ENCODE measurements at regions not wholly inside any gene's neighbourhood (a gene's known extent, or its start where the extent isn't known, plus 50 kb on each side); places are given as distances from the start of the nearest gene placed in this dataset.
"Not testable (repeated sequence)": the region's sequence is repeated elsewhere in the genome, so short reads cannot be mapped to it uniquely, and the experiment has no call there.

DNA sequence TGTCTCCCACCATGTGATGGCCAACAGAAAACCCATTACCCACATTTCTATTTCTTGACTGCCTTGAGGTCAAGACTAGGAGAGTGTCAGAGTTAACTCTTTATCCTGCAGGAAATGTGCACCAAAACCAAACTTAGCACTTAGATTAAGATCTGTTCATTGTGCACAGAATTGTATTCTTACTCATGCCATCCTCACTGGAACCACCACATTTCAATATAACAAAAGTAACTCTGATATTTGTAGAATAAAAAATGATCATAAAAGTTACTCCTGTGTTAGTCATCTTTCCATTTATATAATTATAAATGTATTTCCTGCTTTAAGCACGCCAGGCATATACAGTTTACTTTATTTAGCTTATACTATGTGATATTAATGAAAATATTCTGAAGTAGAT is 193.0 kb upstream of the DPYD start:
- Histone ChIP-seq H3K27me3 (replicated peaks; ENCODE audit: control insufficient read depth, insufficient read depth, low read length) (no peaks in the 10 kb centered on the region), H3K36me3 (ENCODE audit: control insufficient read depth, insufficient read depth, low read length) (no peaks in the 10 kb centered on the region), H3K4me3 (replicated peaks; ENCODE audit: low read depth, low read length) (no peak overlapping the region)
- no peak for DNase-seq (ENCODE audit: extremely low read depth, insufficient read length)
- TF ChIP-seq, protein P1, sequence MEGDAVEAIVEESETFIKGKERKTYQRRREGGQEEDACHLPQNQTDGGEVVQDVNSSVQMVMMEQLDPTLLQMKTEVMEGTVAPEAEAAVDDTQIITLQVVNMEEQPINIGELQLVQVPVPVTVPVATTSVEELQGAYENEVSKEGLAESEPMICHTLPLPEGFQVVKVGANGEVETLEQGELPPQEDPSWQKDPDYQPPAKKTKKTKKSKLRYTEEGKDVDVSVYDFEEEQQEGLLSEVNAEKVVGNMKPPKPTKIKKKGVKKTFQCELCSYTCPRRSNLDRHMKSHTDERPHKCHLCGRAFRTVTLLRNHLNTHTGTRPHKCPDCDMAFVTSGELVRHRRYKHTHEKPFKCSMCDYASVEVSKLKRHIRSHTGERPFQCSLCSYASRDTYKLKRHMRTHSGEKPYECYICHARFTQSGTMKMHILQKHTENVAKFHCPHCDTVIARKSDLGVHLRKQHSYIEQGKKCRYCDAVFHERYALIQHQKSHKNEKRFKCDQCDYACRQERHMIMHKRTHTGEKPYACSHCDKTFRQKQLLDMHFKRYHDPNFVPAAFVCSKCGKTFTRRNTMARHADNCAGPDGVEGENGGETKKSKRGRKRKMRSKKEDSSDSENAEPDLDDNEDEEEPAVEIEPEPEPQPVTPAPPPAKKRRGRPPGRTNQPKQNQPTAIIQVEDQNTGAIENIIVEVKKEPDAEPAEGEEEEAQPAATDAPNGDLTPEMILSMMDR (IDR thresholded peaks at IDR 0.05; ENCODE audit: insufficient read depth, low read length, poor library complexity, severe bottlenecking) = no peak

DNA sequence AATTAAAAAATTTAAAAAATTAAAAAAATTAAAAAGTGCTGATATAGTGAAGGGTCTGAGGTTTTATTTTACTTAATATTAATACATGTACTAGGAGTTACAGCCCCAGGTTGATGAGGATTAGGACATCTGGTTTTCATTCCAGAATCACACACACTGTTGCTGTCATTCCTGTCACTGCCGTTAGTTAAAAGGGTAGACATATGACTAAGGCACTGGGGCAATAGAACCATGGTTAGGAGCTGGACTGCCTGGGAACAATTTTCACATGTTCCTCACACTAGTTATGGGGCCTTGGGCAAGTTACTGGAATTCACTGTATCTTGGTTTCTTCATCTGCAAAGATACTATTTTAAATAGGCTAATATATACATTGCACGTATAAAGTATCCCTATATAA is 191.8 kb upstream of the DPYD start:
- H3K36me3 ChIP-seq (ENCODE audit: control insufficient read depth, insufficient read depth, low read length) = no peaks in the 10 kb centered on the region
- H3K27me3 ChIP-seq (replicated peaks; ENCODE audit: control insufficient read depth, insufficient read depth, low read length) = no peaks in the 10 kb centered on the region
- TF ChIP-seq, protein P1 (IDR thresholded peaks at IDR 0.05; ENCODE audit: insufficient read depth, low read length, poor library complexity, severe bottlenecking) = no peak
- no peak overlapping the region for H3K4me3 ChIP-seq (replicated peaks; ENCODE audit: low read depth, low read length)
- no peak for DNase-seq (ENCODE audit: extremely low read depth, insufficient read length)

DNA sequence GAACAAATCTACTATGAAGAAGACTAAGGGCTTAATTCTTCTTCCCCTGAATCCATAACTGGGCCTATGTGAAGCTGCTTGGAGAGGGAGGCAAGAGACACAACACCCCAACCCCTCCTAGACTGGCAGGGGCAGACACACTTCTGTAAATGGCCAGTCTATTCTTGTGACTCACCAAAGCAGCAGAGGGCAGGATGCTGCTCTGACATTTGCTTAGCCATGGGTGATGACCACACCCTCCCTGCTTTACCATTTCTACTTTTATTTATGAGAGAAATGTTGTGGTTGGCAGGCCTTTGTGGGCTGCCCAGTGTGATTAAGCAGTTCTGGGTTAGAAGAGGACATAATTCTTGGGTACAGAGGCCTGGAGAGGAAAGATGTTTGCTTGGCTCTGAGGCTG is 189.8 kb upstream of the DPYD start:
- H3K4me3 ChIP-seq (replicated peaks; ENCODE audit: low read depth, low read length) = no peak overlapping the region
- no peak for DNase-seq (ENCODE audit: extremely low read depth, insufficient read length)
- no peaks in the 10 kb centered on the region for H3K36me3 ChIP-seq (ENCODE audit: control insufficient read depth, insufficient read depth, low read length)
- TF ChIP-seq, protein P1 (IDR thresholded peaks at IDR 0.05; ENCODE audit: insufficient read depth, low read length, poor library complexity, severe bottlenecking) = no peak
- H3K27me3 ChIP-seq (replicated peaks; ENCODE audit: control insufficient read depth, insufficient read depth, low read length) = no peaks in the 10 kb centered on the region

DNA sequence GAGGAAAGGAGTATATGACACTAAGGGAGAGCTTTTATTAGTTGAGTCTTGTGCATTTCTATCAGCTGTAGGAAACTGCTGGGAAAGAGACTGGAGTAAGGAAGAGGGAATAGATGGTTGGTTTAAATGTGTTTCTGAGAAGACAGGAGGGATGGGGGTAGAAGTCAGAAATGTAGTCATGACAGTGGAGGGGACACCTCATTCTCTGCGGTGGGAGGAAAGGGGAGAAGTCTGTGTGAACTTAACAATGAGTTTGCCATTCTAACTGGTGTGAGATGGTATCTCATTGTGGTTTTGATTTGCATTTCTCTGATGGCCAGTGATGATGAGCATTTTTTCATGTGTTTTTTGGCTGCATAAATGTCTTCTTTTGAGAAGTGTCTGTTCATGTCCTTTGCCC is 187.5 kb upstream of the DPYD start:
- not testable (repeated sequence) for H3K27me3 ChIP-seq (replicated peaks; ENCODE audit: control insufficient read depth, insufficient read depth, low read length); H3K4me3 ChIP-seq (replicated peaks; ENCODE audit: low read depth, low read length); DNase-seq (ENCODE audit: extremely low read depth, insufficient read length); H3K36me3 ChIP-seq (ENCODE audit: control insufficient read depth, insufficient read depth, low read length)

DNA sequence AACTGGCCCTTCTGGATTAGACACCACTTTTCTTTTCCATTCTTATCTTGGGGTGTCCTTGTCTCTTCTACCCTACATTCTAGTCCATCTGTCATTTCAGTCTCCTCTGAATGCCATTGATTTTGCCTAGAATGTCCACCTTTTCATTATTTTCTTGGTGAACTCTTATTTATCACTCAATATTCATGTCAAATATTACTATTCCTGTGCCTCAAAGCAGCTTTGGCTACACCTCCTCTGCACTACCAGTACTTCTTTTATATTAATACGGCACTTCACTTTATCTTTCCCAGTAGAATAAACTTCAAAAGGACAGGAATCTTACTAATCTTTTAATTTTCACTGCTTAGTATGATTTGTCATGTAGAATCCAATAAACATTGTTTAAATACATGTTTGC is 186.4 kb upstream of the DPYD start:
- Histone ChIP-seq H3K4me3 (replicated peaks; ENCODE audit: low read depth, low read length) (no peak overlapping the region), H3K27me3 (replicated peaks; ENCODE audit: control insufficient read depth, insufficient read depth, low read length) (no peaks in the 10 kb centered on the region), H3K36me3 (ENCODE audit: control insufficient read depth, insufficient read depth, low read length) (no peaks in the 10 kb centered on the region)
- no peak for DNase-seq (ENCODE audit: extremely low read depth, insufficient read length)
- TF ChIP-seq, protein P1 (IDR thresholded peaks at IDR 0.05; ENCODE audit: insufficient read depth, low read length, poor library complexity, severe bottlenecking) = no peak

DNA sequence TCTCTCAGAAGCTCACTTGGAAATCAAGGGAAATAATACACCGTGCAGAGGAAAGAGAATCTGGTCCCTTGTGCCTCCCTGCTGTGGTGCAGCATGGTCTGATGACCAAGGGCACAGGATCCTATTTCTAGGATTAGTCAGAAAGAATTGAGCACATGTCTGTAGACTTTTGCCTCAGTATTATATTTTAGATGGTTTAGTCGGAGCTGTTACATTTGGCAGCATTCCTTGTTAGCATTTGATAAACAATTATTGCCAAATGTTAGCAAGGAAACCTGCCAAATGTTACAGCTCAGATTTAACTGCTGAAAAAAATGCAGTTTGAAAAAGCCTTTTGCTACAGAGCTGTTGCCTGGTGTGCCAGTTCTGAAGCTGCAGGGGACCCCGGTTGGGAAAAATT is 183.5 kb upstream of the DPYD start:
- no peak for DNase-seq (ENCODE audit: extremely low read depth, insufficient read length)
- TF ChIP-seq, protein P1 (IDR thresholded peaks at IDR 0.05; ENCODE audit: insufficient read depth, low read length, poor library complexity, severe bottlenecking) = no peak
- Histone ChIP-seq H3K4me3 (replicated peaks; ENCODE audit: low read depth, low read length) (no peak overlapping the region), H3K36me3 (ENCODE audit: control insufficient read depth, insufficient read depth, low read length) (no peaks in the 10 kb centered on the region), H3K27me3 (replicated peaks; ENCODE audit: control insufficient read depth, insufficient read depth, low read length) (no peaks in the 10 kb centered on the region)
